GOT3 (cell line): ENCODE measurements at regions not wholly inside any gene's neighbourhood (a gene's known extent, or its start where the extent isn't known, plus 50 kb on each side); places are given as distances from the start of the nearest gene placed in this dataset.

ENCODE experiments used
- DNase-seq: peaks from one replicate; lab custom pipeline; 2025; ENCODE audit warnings: mixed read lengths; lab: John Stamatoyannopoulos, UW

DNA sequence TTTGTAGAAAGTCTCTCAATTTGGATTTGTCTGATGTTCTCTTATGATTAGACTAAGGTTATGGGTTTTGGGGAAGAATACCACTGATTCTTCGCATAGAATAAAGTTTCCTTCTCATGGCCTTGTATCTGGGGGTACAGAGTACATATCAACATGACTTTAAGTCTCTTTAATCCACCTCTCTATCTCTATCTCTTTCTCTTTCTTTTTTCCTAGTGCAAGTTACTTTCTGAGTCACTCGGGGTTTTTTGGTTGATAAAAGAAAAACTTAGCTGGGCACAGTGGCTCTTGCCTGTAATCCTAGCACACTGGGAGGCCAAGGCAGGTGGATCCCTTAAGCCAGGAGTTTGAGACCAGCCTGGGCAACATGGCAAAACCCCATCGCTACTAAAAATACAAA, 100.1 kb upstream of the MAP4K3 start:
- DNase-seq: no peak

DNA sequence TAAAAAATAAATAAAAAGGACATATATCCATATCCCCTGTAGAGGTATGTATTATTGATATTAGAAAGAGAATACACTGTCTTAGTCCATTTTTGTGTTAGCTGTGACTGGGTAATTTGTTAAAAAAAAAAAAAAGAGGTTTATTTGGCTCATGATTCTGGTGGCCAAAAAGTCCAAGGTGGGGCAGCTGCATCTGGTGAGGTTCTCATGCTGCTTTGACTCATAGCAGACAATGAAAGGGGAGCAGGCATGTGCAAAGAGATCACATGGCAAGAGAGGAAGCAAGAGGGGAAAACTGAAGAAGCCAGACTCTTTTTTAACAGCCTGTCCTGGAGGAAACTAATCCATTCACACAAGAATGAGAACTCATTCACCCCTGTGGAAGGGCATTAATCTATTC, 101.6 kb upstream of the MAP4K3 start:
- DNase-seq: no peak

DNA sequence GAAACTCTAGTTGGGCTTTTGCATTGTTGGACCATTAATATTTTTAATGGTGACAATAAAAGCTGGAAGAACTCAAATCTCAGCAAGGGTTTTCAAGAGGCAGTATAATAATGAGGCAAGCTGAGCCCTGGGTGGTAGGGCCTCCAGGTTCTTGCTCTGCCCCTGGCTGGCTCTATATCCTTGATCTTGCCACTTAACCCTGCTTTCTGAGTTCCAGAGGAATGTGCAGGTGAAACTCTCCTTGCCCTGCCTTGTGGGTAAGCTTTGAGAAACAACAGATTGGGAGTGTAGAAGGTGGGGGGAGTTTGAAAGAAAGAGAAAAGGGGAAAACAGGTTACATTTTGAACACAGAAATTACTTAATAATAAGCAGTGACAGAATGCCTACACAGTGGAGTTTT, 103.3 kb upstream of the MAP4K3 start:
- no peak for DNase-seq

DNA sequence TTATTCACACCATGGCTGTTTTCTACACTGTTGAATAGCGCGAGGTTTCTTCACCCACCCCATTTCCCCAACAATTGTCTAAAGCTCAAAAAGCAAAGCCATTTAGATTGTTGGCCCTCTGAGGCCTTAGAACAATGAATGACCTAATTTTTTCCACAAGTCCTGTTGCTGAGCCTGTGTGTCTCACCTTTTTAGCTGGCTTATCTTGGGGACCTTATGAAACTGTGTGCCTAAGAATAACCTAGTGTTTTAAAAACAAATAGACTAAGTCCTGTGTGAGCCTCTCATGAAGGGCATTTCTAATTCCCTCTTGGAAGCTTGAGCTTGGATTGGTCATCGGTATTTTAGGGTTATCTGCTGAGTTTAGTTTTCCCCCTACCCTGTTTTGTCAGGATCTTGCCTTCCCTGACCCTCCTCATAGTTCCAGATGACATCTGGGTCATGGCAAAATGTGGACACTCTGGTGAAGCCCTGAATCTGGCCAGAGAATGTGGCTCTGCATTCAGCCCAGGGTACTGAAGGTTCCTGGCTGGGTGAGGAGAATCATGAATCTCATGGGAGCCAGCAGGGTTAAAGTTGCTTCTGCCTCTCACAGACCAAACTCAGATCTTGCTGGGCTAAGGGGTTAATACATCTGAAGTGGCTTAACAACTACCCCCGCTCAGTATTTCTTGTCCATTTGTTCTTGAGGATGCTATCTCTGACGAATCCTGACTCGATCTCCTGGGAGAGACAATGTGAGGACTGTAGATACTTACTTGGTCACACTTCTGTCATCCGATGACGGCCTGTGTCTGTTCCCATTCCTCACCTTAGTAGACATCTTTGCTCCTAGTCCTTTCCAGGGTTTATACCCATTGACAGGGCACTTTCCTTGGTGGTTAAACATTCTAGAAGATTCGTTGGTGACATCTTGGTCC, 104.2 kb upstream of the MAP4K3 start:
- DNase-seq: no peak

DNA sequence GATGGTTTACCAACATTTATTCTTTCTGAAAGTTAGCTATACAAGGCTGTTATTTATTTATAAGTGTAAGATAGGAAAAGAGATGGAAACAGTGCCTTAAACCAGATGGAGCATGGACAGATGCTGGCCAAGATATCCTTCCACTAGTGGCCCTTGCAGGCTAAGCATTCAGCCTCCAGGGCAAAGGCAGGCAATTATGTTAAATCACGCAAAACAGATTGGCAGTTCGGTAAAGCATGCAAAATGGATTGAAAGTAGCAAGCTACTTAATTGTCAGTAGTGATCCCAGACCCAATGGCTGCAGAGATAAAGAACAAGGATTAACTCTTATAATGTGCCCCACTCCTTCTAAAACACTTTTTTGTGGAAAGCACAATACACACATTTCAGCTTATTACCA, 105.4 kb upstream of the MAP4K3 start:
- DNase-seq: no peak

DNA sequence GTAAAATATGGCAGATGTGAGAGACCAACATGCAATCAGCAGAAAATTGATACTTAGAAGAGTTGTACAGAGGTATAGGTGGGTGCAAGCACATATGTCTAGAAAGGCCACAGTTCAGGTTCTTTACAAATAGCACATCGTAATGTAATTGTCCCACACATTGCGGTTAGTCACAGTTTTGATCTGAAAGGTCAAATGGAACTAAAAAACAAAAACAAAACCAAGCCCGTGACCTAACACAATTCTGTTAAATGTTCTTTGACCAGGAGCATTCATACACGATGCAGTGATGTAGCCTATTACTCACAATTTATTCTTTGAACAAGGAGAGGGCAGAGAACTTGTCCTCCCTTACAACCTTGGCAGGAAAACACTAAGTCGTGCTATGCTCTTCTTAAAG, 108.9 kb upstream of the MAP4K3 start:
- DNase-seq: no peak

DNA sequence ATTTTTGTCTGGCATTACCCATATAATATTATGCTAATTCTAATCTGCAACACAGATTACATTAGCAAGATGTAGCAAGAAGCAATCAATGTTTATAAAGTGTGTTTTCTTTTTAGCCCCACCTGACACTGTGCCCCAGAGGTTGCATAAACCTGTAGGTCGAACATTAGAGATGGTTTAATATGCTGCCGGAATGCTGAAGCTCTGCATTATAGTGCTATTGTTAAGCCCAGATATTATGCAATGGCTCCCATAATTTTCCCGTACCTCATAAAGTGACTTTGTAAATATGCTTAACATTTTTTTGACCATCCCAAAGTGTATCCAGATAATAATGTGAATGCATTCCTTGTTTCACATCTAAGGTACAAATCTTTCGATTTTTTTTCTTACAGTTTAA, 109.3 kb upstream of the MAP4K3 start:
- no peak for DNase-seq

DNA sequence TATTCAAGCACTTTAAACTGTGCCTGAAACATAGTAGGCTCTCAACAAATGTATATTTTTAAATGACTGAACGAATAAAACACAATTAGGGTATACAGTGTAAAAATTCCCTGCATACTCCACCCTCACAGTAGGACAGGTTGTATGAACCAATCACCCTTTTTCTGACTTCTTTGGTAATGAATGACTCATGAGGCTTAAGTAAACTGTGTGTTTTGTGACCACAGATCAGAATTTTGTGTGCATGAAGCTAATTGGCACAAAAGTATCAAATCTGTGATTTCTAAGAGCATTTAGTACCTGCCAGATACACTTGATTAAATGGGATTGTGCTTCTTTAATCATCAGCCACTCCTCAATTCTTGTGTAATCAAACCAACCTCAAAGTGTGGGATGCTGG, 109.9 kb upstream of the MAP4K3 start:
- DNase-seq: no peak

DNA sequence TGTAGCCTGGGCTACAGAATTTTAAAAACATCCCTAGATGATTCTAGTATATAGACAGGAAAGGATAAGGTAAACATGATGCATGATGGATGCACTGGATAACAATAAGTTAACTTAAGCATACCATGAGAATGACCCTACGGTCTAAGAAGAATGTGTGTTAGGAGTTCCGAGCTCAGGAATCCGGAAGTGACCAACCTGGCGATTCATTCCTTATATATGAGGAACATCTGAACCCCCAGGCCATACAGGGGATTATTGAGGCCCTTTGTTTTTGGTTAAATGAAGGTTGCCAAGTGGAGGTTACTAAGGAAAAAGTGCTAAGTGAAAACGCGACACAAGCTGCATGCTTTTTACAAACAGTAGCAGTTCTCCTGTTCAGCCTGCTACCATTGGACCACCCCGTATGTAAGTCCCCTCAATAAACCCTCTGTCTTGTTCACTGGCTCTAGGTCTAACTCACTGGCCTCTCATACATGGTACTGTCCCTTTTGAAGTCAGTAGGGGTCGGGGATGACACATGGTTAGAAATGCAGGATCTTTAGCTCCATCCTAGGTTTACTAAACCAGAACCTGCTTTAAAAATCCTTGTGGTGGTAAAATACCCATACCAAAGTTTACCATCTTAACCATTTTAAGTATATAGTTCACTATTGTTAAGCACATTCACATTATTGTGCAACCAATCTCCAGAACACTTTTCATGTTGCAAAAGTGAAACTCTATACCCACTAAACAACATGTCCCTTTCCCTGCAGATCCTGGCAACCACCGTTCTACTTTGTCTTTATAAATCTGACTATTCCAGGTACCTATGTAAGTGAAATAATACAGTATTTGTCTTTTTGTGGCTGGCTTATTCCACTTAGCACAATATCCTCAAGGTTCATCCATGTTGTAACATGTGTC, 111.0 kb upstream of the MAP4K3 start:
- no peak for DNase-seq

DNA sequence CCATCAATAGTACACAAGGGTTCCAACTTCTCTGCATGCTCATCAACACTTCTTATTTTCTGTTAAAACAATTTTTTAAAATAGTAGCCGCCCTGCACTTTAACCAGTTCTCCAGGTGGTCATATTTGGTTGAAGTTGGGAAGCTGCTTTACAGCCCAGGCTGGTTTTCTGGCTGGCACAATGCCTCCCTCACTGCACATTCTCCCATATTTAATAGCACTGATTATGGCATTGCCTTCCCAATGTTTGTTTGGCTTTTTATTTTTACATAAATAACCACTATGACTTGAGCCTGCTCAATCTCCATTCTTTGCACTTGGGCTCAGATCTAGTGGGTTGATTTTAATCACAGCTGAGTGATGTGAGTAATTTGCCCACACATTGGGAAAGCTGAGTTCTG, 111.9 kb upstream of the MAP4K3 start:
- no peak for DNase-seq

DNA sequence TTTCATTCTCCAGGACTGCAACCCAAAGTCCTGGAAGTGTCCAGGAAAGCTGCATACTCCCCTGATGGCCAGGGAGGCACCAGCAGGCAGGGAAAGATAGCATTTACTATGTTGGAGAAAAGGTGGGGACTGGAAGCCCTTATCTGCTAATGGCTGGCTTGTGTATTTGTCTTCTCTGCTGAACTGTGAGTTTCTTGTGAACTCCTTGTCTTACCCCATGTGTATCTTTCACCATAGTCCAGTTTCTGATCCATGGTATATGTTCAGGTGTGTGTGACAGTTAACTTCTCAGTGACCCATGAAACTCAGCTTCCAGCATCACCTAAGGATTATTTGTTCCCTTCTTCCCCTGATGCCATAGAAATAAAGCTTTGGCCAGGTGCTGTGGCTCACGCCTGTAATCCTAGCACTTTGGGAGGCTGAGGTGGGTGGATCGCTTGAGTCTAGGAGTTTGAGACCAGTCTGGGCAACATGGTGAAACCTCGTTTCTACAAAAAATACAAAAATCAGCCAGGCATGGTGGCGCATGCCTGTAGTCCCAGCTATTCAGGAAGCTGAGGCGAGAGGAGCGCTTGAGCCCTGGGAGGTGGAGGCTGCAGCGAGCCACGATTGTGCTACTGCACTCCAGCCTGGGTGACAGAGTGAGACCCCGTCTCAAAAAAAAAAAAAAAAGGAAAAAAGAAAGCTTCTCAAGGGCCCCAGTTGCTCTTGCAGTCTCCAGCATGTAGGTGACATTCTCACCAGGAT, 112.8 kb upstream of the MAP4K3 start:
- no peak for DNase-seq

DNA sequence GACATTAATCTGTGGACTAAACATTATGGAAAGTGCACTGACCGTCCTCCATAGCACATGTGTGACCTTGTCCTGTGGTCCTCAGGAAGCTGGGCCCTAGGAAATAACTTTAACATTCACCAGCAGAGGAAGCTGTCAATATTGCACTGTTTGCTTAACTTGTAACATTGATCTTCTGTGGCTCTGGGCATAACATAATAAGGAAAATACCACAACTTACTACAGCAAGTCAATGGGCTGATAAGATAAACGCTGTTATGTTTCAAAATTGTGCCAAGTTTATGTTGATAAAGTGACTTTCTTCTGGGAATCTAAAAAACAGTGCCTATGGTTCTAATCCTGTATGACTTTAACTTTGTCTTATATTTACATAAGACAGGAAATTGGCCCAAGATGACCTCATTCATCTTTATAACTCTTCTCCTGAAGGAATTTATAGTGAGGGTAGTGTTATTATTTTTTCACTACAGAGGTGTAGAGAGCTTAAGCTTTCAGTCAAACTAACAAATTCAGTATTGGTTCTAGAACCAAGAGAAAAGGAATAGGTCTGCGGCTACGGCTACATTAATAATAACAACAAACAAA, 113.7 kb upstream of the MAP4K3 start:
- no peak for DNase-seq

DNA sequence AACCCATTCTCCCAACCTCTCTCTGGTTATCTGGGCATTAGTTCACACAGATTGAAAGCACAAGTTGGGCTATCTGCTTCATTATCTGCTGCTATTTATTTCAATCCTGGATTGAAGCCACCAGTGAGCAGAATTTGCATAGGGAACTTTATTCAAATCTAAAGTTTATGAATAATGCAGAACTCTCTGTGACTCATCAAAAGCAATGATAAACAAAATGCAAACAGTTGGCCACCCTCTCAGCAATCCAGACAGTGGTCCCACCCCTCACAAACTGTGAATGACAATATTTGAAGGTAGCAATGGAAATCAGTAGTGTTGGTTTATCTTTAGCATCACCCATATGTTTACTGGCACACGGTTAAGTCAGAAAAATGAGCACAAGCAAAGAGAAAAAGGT, 106.8 kb upstream of the TMEM178A start:
- DNase-seq: no peak

DNA sequence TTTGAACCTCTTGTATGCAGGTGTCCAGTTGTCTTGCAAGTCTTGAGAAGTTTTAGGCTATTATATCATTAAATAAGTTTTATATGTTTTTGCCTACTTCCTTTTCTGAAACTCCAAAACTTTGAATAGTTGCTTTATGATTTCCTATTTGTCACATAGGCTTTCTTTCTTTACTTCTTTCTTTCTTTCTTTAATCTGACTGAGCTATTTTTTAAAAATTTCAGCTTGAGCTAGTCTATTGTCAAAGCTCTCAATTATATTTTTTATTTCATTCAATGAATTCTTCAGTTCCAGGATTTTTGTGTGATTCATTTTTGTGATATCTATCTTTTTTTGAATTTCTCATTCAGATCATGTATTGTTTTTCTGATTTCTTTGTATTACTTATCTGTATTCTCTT, 102.1 kb upstream of the TMEM178A start:
- no peak for DNase-seq

DNA sequence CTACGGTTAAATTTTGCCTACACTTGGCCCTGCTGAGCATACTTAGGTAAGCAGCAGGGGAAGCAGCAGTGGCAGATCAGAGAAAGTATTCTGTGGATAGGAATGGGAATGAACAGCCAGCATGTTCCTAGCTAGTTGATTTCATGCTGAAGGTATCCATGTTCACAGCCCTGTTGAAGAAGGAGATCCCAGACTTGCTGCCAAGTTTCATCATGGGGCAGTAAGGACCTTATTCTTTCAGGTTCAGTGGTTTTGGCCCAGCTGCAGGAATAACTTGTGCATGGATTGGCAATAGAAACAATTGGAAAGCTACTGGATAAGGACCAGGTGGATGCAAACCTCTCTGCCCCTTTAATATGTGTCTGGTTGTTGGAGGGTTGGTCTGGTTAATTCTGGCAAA, 98.2 kb upstream of the TMEM178A start:
- no peak for DNase-seq

DNA sequence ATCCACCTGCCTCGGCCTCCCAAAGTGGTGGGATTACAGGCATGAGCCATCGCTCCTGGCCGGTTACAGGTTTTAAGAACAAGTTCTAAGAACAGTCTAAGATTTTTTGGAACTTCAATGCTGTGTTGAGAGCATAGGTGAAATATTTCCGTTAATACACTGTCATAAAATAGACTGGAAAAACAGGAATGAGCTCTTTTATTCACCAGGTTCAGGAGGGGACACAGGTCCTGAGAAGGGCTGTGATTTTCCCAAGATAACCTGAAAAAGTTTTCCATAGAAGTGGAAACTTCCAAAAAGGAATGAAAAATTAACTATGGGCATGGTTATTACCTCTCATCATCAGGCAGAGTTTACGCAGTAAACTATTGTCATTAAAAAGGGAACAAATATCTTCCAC, 97.6 kb upstream of the TMEM178A start:
- no peak for DNase-seq

DNA sequence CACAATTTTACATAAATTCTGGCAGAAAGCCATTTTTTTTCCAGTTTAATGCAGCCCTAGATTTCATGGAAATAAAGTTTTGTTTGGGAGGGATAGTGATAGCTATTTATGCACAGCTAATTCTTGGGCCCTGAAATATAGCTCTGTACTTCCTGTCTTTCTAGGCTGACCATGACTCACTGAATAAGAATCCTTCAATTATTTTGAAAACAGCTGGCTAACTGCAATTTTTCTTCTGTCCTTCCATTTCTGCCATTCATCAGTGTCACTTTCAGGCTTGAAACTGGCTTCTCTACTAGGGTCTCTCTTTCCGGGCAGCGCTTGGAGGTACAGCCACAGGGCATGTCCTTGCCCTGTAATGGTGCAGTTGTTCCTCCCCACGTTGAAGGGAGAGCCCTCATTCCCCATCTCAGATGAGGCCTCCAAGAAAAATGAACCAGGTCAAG, 97.1 kb upstream of the TMEM178A start:
- DNase-seq: no peak

DNA sequence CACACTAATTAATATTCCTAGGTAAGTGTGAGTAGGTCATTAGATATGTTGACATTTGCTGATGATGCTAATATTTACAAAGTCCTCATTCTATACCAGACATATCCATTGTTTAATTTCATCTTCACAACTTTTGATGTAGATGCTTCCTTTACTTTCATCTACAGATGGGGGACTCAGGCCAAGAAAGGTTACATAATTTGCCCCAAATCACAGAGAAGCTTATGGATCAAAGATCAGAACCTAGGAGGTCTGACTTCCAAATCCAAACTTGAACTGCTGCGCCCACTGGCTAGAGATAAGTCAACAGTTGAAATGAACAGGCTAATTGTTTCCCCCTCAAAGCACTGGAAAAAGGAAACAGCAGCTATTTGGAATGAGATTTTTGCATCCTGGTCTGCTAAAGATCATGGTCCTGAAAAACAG, 95.6 kb upstream of the TMEM178A start:
- no peak for DNase-seq

DNA sequence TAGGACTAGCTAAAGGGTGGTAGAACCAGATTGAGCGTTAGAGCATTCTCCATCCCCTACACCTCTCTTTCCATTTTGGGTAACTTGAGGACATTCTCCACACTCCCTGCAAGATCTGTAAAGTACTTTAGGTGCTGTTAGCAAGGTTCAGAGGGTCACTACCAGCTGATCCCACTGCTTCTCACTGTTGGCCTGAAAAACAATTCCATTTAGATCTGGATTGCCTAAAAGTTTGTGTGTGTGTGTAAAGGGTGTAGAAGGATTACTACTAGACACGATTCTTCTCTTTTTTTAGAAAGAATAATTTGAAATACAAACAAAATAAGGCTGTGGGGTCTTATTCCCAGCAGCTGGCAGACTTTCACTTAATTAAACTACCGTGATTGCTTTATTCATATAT, 95.1 kb upstream of the TMEM178A start:
- DNase-seq: no peak

DNA sequence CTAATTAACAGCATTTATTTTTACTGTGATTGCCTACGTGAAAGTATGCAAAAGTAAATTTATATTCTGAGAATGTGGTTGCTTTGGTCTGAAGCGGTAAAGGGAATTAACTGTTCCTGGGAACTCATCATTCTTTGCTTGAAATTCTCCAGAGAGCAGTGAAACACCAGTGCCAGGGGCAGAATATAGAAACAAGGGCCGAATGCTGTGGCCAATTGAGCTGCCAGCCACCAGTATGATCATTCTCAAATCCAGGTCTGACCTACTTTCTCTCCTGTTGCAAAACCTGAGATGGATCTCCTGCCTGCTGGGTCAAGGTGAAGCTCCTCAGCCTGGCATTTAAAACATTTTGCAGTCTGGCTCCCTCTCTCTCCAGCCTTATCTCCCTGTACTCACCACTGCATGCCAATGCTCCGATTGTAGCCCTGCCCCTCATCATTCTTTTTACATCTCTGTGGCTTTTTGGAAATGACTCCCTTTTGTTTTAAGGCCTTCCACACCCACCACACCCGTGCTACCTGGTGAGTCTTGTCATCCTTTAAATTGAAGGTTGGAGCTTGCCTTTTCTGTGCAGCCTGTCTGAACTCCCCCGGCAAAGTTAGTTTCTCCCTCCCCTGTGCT, 94.5 kb upstream of the TMEM178A start:
- DNase-seq: no peak

DNA sequence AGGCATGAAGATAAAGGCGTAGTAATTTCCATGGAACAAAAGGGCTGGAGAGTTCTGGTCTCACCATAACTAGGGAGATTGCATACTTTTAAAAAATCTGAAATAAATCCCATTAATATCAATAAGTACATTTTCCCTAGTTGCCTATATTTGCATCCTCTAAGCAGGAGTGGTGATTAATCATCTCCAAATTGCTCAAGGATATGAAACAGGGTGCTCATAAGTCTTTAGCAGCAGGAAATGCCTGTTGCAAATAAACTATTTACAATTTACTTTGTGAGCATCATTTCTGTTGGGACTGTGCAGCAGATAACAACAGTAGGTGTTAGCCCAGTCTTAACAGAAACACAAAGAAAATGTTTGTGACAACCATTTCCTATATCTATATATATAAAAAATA, 92.4 kb upstream of the TMEM178A start:
- DNase-seq: no peak
